ENCODE measurements at regions not wholly inside any gene's neighbourhood (a gene's known extent, or its start where the extent isn't known, plus 50 kb on each side); places are given as distances from the start of the nearest gene placed in this dataset.

DNA sequence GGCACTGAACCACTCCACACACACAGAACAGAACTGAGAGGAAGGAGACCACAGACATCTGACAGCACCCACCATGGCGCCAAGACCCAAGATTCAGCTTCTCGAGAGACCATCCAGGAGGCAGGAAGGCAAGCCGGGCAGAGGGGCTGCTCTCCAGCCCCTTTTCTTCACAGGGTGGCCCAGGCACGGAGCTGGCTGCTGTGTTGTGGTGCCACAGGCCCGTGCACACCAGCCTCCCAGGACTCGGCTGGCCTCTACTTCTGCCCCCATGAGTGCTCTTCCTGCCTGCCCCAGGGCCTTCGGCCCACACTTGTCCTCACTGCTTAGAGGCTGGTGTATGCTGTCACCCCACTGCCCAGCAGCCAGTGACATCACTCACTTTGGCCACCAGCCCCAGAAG lies 547.6 kb upstream of the RAB6C start:
- TF ChIP-seq POLR2A (IDR thresholded peaks at IDR 0.05) = no peak
- TF ChIP-seq, protein P1, sequence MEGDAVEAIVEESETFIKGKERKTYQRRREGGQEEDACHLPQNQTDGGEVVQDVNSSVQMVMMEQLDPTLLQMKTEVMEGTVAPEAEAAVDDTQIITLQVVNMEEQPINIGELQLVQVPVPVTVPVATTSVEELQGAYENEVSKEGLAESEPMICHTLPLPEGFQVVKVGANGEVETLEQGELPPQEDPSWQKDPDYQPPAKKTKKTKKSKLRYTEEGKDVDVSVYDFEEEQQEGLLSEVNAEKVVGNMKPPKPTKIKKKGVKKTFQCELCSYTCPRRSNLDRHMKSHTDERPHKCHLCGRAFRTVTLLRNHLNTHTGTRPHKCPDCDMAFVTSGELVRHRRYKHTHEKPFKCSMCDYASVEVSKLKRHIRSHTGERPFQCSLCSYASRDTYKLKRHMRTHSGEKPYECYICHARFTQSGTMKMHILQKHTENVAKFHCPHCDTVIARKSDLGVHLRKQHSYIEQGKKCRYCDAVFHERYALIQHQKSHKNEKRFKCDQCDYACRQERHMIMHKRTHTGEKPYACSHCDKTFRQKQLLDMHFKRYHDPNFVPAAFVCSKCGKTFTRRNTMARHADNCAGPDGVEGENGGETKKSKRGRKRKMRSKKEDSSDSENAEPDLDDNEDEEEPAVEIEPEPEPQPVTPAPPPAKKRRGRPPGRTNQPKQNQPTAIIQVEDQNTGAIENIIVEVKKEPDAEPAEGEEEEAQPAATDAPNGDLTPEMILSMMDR (IDR thresholded peaks at IDR 0.05) = no peak

All from right lobe of liver (tissue), 4 donors.